ENCODE measurements at regions not wholly inside any gene's neighbourhood (a gene's known extent, or its start where the extent isn't known, plus 50 kb on each side); places are given as distances from the start of the nearest gene placed in this dataset.

- TF ChIP-seq CTCF (IDR thresholded peaks at IDR 0.05; ENCODE audit: low read length) (no peak), EZH2 (IDR thresholded peaks at IDR 0.05; ENCODE audit: borderline replicate concordance, low read length) (no peak)
- Histone ChIP-seq H3K79me2 (ENCODE audit: insufficient read depth, low read length) (no peaks in the 10 kb centered on the region), H2AFZ (ENCODE audit: low read length) (no peak overlapping the region), H3K36me3 (ENCODE audit: insufficient read depth, low read length) (no peaks in the 10 kb centered on the region), H3K4me2 (ENCODE audit: low read length) (no peak overlapping the region), H3F3A (ENCODE audit: insufficient read depth, low read length) (no peaks in the 10 kb centered on the region), H4K20me1 (ENCODE audit: insufficient read depth, low read length) (no peaks in the 10 kb centered on the region), H3K9me2 (ENCODE audit: low read depth, low read length) (no peaks in the 10 kb centered on the region), H3K9me3 (ENCODE audit: low read length) (no peaks in the 10 kb centered on the region), H3K27ac (ENCODE audit: low read depth, low read length, poor library complexity, severe bottlenecking) (no peak overlapping the region), H3K27me3 (ENCODE audit: insufficient read depth, low read length) (no peaks in the 10 kb centered on the region; the same call in 1 of the 2 replicates), H3K4me3 (ENCODE audit: low read depth, low read length, poor library complexity, severe bottlenecking) (no peak overlapping the region), H3K4me1 (ENCODE audit: insufficient read depth, low read length, severe bottlenecking) (no peaks in the 10 kb centered on the region), H3K9ac (ENCODE audit: low read length) (no peak overlapping the region)
Observed at GRCh38 chr11:8796941-8797340, 114.0 kb upstream of the AKIP1 start.

GRCh38 chr11:8799273-8799672, 111.7 kb upstream of the AKIP1 start:
- H3K27me3 ChIP-seq (ENCODE audit: insufficient read depth, low read length) = peaks cover 4% of the 10 kb centered on the region; the same call in 1 of the 2 replicates
- no peaks in the 10 kb centered on the region for H3K4me1 ChIP-seq (ENCODE audit: insufficient read depth, low read length, severe bottlenecking)
- no peak overlapping the region for H2AFZ ChIP-seq (ENCODE audit: low read length)
- no peak overlapping the region for H3K9ac ChIP-seq (ENCODE audit: low read length)
- H4K20me1 ChIP-seq (ENCODE audit: insufficient read depth, low read length) = no peaks in the 10 kb centered on the region
- no peaks in the 10 kb centered on the region for H3F3A ChIP-seq (ENCODE audit: insufficient read depth, low read length)
- no peak overlapping the region for H3K4me3 ChIP-seq (ENCODE audit: low read depth, low read length, poor library complexity, severe bottlenecking)
- no peaks in the 10 kb centered on the region for H3K9me3 ChIP-seq (ENCODE audit: low read length)
- no peak overlapping the region for H3K4me2 ChIP-seq (ENCODE audit: low read length)
- TF ChIP-seq CTCF (IDR thresholded peaks at IDR 0.05; ENCODE audit: low read length) (no peak), EZH2 (IDR thresholded peaks at IDR 0.05; ENCODE audit: borderline replicate concordance, low read length) (no peak)
- no peaks in the 10 kb centered on the region for H3K36me3 ChIP-seq (ENCODE audit: insufficient read depth, low read length)
- no peak overlapping the region for H3K27ac ChIP-seq (ENCODE audit: low read depth, low read length, poor library complexity, severe bottlenecking)
- no peaks in the 10 kb centered on the region for H3K79me2 ChIP-seq (ENCODE audit: insufficient read depth, low read length)
- H3K9me2 ChIP-seq (ENCODE audit: low read depth, low read length) = no peaks in the 10 kb centered on the region

GRCh38 chr11:8800520-8801110, 110.4 kb upstream of the AKIP1 start:
- Histone ChIP-seq H2AFZ (ENCODE audit: low read length) (no peak overlapping the region), H3K4me3 (ENCODE audit: low read depth, low read length, poor library complexity, severe bottlenecking) (no peak overlapping the region), H3K27ac (ENCODE audit: low read depth, low read length, poor library complexity, severe bottlenecking) (no peak overlapping the region), H3K4me1 (ENCODE audit: insufficient read depth, low read length, severe bottlenecking) (no peaks in the 10 kb centered on the region), H3K4me2 (ENCODE audit: low read length) (no peak overlapping the region), H3K9me2 (ENCODE audit: low read depth, low read length) (no peaks in the 10 kb centered on the region), H3K9ac (ENCODE audit: low read length) (no peak overlapping the region), H3K9me3 (ENCODE audit: low read length) (no peaks in the 10 kb centered on the region), H3K27me3 (ENCODE audit: insufficient read depth, low read length) (peaks cover 4% of the 10 kb centered on the region; the same call in 1 of the 2 replicates), H3F3A (ENCODE audit: insufficient read depth, low read length) (no peaks in the 10 kb centered on the region), H3K36me3 (ENCODE audit: insufficient read depth, low read length) (no peaks in the 10 kb centered on the region), H3K79me2 (ENCODE audit: insufficient read depth, low read length) (no peaks in the 10 kb centered on the region), H4K20me1 (ENCODE audit: insufficient read depth, low read length) (no peaks in the 10 kb centered on the region)
- TF ChIP-seq CTCF (IDR thresholded peaks at IDR 0.05; ENCODE audit: low read length) = no peak
- TF ChIP-seq EZH2 (IDR thresholded peaks at IDR 0.05; ENCODE audit: borderline replicate concordance, low read length) = no peak
